LNCaP clone FGC (cell line): ENCODE measurements at regions not wholly inside any gene's neighbourhood (a gene's known extent, or its start where the extent isn't known, plus 50 kb on each side); places are given as distances from the start of the nearest gene placed in this dataset.
A peak's percentile ranks its signal among the peaks of the same experiment; 100 is the strongest.

Experiments used
- DNase-seq: peaks from one replicate; pipeline ENCODE4 v3.0.0-alpha.2; 2011; ENCODE audit warnings: low read depth
- H3K4me3 ChIP-seq: 2 replicates; pipeline ENCODE4 v1.5.1; 2011; ENCODE audit warnings: mild to moderate bottlenecking, low read depth, low read length, control low read depth
- TF ChIP-seq, protein P1 (sequence below): IDR thresholded peaks from 2 replicates; pipeline ENCODE4 v1.5.1; 2012; ENCODE audit warnings: mild to moderate bottlenecking; ENCODE audit not compliant: control insufficient read depth, insufficient read depth; ENCODE audit errors: extremely low read depth

DNA sequence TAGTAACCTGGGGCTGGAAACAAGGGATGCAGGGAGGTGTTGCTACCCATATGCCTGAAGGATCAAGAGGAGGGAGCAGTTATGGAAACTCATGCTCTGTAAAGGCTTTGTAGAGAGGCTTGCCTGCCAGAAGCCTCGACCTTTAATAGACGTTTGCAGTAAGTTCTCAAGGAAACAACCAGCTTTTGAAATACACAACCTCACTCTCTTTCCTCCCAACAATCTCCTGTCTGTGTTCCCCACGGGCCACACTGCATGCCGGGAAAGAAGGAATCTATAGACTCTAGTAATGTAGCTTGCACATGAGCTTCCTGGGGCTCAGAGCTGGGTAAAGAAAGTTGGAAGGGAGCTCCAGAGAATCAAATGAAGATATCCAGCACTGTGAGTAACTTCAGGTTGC lies 101.6 kb upstream of the PACRGL start:
- DNase-seq, result no peak
- no peak overlapping the region for H3K4me3 ChIP-seq
- TF ChIP-seq, protein P1, sequence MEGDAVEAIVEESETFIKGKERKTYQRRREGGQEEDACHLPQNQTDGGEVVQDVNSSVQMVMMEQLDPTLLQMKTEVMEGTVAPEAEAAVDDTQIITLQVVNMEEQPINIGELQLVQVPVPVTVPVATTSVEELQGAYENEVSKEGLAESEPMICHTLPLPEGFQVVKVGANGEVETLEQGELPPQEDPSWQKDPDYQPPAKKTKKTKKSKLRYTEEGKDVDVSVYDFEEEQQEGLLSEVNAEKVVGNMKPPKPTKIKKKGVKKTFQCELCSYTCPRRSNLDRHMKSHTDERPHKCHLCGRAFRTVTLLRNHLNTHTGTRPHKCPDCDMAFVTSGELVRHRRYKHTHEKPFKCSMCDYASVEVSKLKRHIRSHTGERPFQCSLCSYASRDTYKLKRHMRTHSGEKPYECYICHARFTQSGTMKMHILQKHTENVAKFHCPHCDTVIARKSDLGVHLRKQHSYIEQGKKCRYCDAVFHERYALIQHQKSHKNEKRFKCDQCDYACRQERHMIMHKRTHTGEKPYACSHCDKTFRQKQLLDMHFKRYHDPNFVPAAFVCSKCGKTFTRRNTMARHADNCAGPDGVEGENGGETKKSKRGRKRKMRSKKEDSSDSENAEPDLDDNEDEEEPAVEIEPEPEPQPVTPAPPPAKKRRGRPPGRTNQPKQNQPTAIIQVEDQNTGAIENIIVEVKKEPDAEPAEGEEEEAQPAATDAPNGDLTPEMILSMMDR, result no peak

DNA sequence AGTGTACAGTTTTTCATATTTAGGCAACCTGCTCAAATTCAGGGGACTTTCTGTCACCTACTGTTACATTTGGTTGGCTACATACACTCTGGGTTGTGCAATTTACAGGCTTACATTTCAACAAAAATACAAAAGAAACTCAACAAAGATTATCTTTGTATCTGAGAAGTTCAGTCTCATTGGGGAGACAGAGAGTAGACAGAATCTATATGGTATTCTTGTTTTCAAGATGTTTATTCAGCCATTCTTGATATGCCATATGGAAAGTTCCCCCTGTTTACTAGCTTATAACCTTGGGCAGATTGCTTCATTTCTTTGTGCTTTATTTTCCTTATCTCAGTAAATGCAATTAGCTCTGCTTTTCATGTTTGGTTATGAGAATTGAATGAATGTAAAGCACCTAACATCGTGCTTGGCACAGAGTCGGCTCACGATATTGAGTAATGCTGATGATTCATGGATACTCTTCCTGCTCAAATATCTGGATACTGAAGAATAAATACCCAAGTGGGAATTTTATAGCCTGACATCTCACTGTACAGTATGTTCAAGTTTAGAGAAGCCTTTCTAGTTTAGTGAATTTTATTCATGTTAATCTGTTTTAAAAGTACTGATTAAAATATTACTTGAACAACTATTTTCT lies 96.5 kb upstream of the PACRGL start:
- TF ChIP-seq, protein P1, result no peak
- DNase-seq, result no peak
- H3K4me3 ChIP-seq, result no peak overlapping the region

DNA sequence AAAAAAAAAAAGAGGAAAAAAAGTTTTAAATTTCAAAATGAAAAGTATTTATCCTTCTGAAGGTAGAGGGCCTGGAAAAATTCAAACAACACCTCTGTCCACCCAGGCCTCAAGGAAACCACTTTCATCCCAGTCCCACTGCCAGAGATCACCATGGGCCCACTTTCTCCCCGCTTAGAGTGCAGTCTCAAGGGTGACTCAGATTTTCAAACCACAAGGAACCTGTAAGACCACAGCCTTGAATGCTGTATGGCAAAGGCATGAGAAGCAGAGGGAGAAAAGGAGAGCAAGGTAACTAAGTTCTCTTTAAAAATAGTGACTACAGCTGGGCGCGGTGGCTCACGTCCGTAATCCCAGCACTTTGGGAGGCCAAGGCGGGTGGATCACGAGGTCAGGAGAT lies 87.9 kb upstream of the PACRGL start:
- TF ChIP-seq, protein P1, result no peak
- DNase-seq, result no peak
- no peak overlapping the region for H3K4me3 ChIP-seq

DNA sequence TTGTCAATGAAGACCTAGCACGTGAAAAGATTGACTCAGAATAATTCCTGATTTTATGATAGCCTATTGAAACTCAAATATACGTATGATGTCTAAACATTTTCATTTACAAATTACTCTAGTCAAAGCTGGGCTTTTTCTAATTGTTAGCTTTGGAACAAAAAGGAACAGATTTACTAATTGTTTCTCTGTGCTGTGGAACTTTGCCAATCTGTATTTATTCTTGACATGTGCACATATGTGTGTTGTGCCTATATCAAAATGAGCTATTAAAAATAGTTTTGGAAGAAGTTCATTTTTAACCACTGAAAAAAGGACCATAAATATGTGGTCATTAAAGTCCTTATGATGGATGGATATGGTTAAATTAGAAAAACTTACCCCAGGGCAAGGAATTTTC lies 85.4 kb upstream of the PACRGL start:
- TF ChIP-seq, protein P1, result no peak
- H3K4me3 ChIP-seq, result no peak overlapping the region
- no peak for DNase-seq

DNA sequence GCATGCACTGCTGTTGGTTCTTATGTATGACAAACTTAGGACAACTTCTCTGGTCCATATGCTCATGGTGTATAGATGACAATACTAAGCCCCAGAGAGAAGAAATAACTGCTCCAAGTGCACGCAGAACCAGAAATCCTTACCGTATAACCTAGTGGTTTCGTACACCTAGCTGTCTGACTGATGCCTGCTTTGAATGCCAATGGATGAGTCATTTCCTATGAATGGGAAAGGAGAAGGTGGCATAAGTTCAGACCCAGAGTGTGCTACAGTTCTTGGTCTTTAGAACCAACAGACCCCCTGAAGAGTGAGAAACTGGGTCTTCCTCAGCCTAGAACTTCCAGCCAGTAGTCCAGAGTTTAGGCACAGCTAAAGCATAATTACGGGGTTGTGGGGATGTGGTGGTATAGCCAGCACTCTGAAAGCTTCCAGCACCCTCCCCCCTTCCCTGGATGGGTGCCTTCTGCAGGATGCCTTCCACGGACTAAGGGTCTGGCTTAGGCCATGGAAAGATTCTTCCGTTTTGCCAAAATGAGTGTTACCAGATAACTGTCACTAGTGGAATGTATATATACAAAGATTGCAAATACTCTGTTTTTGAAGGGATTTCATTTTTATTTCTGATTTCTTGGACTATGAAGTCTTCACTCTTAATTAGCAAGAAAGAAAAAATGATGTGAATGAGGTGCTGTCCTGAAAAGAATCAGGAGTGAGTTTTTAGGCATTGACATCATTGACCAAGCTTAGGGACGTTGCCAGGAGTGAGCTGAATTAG lies 84.6 kb upstream of the PACRGL start:
- DNase-seq, result no peak
- no peak overlapping the region for H3K4me3 ChIP-seq
- TF ChIP-seq, protein P1, result no peak

- DNase-seq, result peak; percentile 28
- TF ChIP-seq, protein P1, result no peak
Measured at GRCh38 chr4:20616313-20616712, 83.9 kb upstream of the PACRGL start.

DNA sequence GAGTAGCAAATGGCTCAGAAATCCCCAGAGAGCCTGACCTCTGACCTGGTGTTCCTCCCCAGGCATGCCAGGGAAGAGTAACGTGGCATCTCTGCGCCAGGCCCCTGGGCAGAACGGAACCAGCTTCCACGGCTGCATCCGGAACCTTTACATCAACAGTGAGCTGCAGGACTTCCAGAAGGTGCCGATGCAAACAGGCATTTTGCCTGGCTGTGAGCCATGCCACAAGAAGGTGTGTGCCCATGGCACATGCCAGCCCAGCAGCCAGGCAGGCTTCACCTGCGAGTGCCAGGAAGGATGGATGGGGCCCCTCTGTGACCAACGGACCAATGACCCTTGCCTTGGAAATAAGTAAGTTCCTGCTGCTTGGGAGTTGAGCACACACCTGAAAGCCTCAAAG lies 83.4 kb upstream of the PACRGL start:
- TF ChIP-seq, protein P1, result no peak
- DNase-seq, result no peak
- H3K4me3 ChIP-seq, result no peak overlapping the region

More at GRCh38 chr4:20616313-20616712, 83.9 kb upstream of the PACRGL start:
- no peak overlapping the region for H3K4me3 ChIP-seq
